Body of pancreas (tissue), 4 donors: ENCODE measurements at regions not wholly inside any gene's neighbourhood (a gene's known extent, or its start where the extent isn't known, plus 50 kb on each side); places are given as distances from the start of the nearest gene placed in this dataset.

ENCODE experiments used
- POLR2A ChIP-seq, 3 donors: fragments of 450-650 bp; IDR thresholded peaks; one replicate each; pipeline ENCODE4 v1.6.1; 2016; ENCODE audit warnings: antibody characterized with exemption in 3 of 3, mild to moderate bottlenecking in 2 of 3
- TF ChIP-seq, protein P1 (sequence below), 7 experiments: fragments of 450-650 bp in 4 of 7; fragments of 200-600 bp in 3 of 7; sonication (generic) in 3 of 7; IDR thresholded peaks; one replicate each; pipeline ENCODE4 v1.5.1; 2016 to 2019; ENCODE audit warnings: antibody characterized with exemption in 7 of 7

GRCh38 chr2:144582651-144583380 is 62.9 kb upstream of the ZEB2 start:
- no peak for TF ChIP-seq POLR2A (IDR thresholded peaks at IDR 0.05)
- TF ChIP-seq, protein P1, sequence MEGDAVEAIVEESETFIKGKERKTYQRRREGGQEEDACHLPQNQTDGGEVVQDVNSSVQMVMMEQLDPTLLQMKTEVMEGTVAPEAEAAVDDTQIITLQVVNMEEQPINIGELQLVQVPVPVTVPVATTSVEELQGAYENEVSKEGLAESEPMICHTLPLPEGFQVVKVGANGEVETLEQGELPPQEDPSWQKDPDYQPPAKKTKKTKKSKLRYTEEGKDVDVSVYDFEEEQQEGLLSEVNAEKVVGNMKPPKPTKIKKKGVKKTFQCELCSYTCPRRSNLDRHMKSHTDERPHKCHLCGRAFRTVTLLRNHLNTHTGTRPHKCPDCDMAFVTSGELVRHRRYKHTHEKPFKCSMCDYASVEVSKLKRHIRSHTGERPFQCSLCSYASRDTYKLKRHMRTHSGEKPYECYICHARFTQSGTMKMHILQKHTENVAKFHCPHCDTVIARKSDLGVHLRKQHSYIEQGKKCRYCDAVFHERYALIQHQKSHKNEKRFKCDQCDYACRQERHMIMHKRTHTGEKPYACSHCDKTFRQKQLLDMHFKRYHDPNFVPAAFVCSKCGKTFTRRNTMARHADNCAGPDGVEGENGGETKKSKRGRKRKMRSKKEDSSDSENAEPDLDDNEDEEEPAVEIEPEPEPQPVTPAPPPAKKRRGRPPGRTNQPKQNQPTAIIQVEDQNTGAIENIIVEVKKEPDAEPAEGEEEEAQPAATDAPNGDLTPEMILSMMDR (IDR thresholded peaks at IDR 0.05): no peak
